ENCODE measurements at regions not wholly inside any gene's neighbourhood (a gene's known extent, or its start where the extent isn't known, plus 50 kb on each side); places are given as distances from the start of the nearest gene placed in this dataset.

- TF ChIP-seq CTCF (IDR thresholded peaks at IDR 0.05 in 2 of 3, conservative IDR thresholded peaks at IDR 0.05 in 1 of 3; ENCODE audit: insufficient read depth in 2 of 3, low read depth in 1 of 3, low read length in 3 of 3): no peak
- TF ChIP-seq MLX (CRISPR knock-in tag; conservative IDR thresholded peaks at IDR 0.05): no peak
- no peak for TF ChIP-seq BRD4 (IDR thresholded peaks at IDR 0.05)
- TF ChIP-seq USF1 (CRISPR knock-in tag; IDR thresholded peaks at IDR 0.05): no peak
- TF ChIP-seq MAFG (tag; conservative IDR thresholded peaks at IDR 0.05): no peak
- no peak for TF ChIP-seq HMGXB4 (CRISPR knock-in tag; IDR thresholded peaks at IDR 0.05)
- TF ChIP-seq ZBTB33 (CRISPR knock-in tag; IDR thresholded peaks at IDR 0.05): no peak
- no peak for TF ChIP-seq EZH2 (IDR thresholded peaks at IDR 0.05; ENCODE audit: borderline replicate concordance, low read depth, low read length)
- no peak for TF ChIP-seq STAT5B (CRISPR knock-in tag; IDR thresholded peaks at IDR 0.05)
Observed at GRCh38 chr6:43837507-43837906, 67.5 kb downstream of the VEGFA start.

Measured in K562 (cell line).